Omental fat pad (tissue), 3 donors: ENCODE measurements at regions not wholly inside any gene's neighbourhood (a gene's known extent, or its start where the extent isn't known, plus 50 kb on each side); places are given as distances from the start of the nearest gene placed in this dataset.

ENCODE experiments used
- ATAC-seq: fragments of 150-250 bp; one replicate; pipeline ENCODE4 v1.9.1; 2016; ENCODE audit warnings: mild to moderate bottlenecking, moderate library complexity; ENCODE audit not compliant: low FRiP score
- DNase-seq: peaks from one replicate; pipeline ENCODE4 v3.0.0-alpha.2; 2019; ENCODE audit warnings: low spot score
- CTCF ChIP-seq, 3 donors: fragments of 450-650 bp; IDR thresholded peaks; one replicate each; pipeline ENCODE4 v1.5.1; 2016 to 2017; ENCODE audit warnings: antibody characterized with exemption in 3 of 3, mild to moderate bottlenecking in 3 of 3, moderate library complexity in 2 of 3

- DNase-seq (no peak), ATAC-seq (no peak)
- no peak for TF ChIP-seq CTCF (IDR thresholded peaks at IDR 0.05)
These were observed 263.7 kb upstream of the SEL1L start for GRCh38 chr14:81797315-81797714.

DNA sequence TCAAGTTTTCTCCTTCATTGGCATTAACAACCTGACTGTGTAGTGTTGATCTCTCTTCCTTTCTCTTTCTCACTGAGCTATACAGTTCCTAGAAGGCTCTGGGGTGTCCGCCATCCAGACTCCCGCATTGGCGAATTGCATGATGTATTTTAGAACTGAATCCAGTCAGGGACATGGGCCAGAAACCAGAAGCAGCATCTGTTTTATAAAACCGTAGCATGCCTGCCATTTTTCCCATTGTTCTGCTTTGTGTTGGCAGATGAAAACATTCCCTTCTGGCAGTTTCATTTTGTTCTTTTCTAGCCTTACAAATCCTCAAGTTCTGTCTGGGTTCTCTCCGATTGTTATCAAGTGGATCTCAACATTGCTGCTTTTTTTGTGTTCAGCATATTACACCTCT is 268.3 kb upstream of the SEL1L start:
- no peak for TF ChIP-seq CTCF (IDR thresholded peaks at IDR 0.05)
- DNase-seq (no peak), ATAC-seq (no peak)

GRCh38 chr14:81802341-81802740 is 268.7 kb upstream of the SEL1L start:
- no peak for TF ChIP-seq CTCF (IDR thresholded peaks at IDR 0.05)
- DNase-seq (no peak), ATAC-seq (no peak)

DNA sequence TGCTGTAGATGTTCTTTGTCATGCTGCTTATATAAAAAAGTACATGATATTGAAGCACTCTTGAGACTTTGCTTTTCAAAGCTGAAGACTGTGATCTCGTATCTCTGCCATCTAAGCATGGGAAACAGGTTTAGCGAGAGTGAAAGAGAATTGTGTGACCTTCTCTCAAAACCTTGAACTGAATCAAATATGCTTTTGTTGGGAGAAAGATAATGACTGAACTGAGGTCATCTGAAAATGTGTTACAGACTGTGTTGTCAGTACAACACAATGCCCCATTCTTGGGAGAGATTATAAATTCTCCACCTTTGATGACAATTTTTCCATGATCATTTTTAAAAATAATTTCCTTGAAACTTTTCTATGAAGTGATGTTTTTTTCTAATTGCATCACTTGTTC is 272.1 kb upstream of the SEL1L start:
- no peak for TF ChIP-seq CTCF (IDR thresholded peaks at IDR 0.05)
- ATAC-seq (no peak), DNase-seq (no peak)

GRCh38 chr14:81811705-81812269 is 278.1 kb upstream of the SEL1L start:
- no peak for DNase-seq
- no peak for ATAC-seq
- TF ChIP-seq CTCF (IDR thresholded peaks at IDR 0.05) = no peak

GRCh38 chr14:81818271-81818670 is 284.6 kb upstream of the SEL1L start:
- ATAC-seq (no peak), DNase-seq (no peak)
- TF ChIP-seq CTCF (IDR thresholded peaks at IDR 0.05) = no peak

- ATAC-seq (no peak), DNase-seq (no peak)
- TF ChIP-seq CTCF (IDR thresholded peaks at IDR 0.05) = no peak
These were observed 285.7 kb upstream of the SEL1L start for GRCh38 chr14:81819344-81819743.
